NOMO-1 (cell line): ENCODE measurements at regions not wholly inside any gene's neighbourhood (a gene's known extent, or its start where the extent isn't known, plus 50 kb on each side); places are given as distances from the start of the nearest gene placed in this dataset.
A peak's percentile ranks its signal among the peaks of the same experiment; 100 is the strongest.
"Not testable (repeated sequence)": the region's sequence is repeated elsewhere in the genome, so short reads cannot be mapped to it uniquely, and the experiment has no call there.

Source experiments
- DNase-seq, 2 experiments: peaks; one replicate each; lab custom pipeline; 2025; ENCODE audit not compliant: unreplicated experiment in 2 of 2; lab: John Stamatoyannopoulos, UW

DNA sequence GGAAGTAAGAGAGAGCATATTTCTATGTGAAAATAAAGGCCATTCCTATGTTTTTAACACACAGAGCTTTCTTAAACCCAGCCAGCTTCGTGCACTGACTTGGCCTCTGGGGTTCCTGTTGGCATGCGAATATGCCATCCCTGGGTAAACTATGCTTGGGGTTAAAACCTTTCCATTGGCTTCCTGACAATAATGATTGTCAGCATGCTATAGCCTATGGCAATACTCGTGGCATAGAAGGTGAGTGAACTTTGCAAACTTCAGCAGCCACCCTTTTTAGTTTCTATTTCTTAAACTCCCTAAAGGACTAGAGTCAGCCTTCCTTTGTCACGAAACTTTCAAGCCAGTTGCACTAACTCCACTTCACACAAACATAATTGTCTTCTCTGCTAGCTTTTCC is 148.4 kb upstream of the RGS6 start:
- no peak for DNase-seq

DNA sequence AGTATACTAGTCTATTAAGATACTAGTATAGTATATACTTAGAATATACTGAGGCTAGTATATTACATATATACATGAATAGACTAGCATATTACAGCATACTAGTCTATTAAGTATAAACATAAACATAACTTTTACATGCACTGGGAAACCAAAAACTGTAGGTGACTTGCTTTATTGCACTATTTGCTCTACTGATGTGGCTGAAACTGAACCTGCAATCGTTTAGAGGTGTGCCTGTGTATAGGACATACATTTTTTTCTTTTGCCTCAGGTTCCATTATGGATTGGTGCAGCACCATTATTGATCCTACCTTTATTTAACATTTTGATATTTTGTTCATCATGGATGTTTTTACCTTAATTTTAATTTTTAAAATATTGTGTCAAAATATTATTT is 143.2 kb upstream of the RGS6 start:
- DNase-seq: no peak

DNA sequence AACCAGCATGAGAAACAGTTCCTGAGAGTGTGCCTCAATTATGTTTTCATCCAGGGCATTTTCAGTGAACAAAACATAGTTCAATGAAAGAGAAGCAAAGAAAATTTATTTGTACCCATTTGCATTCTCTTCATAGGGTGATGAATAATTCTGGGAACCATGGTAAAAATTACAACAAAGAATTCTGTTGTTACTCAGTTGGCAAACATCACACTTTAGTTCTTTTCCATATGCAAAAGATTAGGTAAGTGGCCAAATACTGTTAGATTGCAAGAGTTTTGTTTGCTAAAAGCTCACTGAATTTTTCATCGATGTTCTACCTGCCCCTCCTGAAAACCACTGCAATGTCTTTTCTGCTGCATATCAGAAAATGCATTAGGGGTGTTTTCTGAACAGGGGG is 132.4 kb upstream of the RGS6 start:
- DNase-seq: no peak

DNA sequence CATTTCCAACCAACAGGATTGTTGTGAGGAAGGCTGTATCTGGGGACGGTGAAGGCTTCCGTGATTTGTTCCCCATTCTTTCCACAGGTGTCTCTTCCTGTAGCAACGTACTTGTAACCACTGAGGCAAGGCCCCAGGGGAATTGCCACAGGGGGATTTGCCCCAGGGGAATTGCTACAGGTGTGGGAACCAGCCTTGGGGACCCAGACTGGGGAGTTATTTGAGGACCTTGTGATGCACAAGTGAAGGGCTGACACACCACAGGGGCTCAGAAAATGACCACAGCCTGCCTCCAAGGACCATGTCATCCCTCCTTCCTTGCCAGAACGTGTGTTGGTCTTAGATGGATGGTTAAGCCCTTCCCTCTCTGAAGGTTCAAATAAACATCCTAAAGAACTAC is 131.4 kb upstream of the RGS6 start:
- no peak for DNase-seq

DNA sequence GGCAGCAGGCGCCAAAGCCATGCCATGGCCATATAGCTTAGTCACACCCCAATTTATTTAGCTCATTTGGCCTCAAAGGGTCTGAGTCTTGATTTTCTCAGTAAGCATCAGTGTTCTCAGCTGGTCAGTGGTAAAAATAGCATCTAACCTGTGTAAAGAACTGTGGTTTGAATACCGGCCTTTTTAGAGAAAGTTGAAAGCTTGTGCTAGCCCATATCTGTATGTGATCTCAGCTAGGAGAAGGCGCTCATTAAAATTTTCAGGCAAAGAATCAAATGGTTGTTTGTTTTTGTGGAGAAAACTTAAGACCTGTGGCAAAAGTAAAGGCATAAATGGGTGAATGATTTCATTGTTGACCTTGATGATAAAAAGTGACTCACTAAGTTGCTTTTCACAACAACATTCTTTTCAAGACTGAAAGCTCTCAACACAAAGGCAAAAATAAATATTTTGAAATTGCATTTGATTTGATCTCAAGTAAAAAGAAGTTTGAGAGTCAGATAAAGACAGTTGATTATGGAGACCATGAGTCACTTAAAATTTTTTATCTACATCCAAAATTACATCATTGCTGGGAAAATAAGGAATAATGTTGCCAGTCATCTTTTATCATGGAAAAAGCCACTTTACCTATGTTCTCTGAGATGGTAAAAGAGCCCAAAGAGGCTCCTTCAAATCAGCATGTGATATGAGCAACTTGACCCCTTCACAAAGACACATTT is 128.5 kb upstream of the RGS6 start:
- DNase-seq: no peak

DNA sequence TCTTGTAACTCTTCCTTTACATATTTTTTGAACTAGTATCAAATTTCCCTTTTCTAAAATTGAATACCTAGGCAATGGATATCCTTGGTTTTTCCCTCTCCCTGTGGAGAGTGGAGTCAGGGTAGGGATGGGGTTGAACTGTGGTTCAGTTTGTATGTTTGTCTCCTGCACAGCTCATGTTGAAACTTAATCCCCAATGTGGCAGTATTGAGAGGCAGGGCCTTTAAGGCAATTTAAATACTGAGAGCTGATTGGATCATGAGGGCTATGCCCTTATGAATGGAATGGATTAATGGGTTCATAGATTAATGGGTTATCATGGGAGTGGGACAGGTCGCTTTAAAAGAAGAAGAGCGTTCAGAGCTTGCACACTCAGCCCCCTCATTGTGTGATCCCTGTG is 127.2 kb upstream of the RGS6 start:
- DNase-seq: no peak

DNA sequence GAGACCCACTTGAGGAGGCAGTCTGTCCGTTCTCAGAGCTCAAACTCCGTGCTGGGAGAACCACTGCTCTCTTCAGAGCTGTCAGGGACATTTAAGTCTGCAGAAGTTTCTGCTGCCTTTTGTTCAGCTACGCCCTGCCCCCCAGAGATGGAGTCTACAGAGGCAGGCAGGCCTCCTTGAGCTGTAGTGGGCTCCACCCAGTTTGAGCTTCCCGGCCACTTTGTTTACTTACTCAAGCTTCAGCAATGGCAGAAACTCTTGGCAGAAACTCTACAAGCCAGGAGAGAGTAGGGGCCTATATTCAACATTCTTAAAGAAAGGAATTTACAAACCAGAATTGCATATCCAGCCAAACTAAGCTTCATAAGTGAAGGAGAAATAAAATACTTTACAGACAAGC is 125.2 kb upstream of the RGS6 start:
- not testable (repeated sequence) for DNase-seq

DNA sequence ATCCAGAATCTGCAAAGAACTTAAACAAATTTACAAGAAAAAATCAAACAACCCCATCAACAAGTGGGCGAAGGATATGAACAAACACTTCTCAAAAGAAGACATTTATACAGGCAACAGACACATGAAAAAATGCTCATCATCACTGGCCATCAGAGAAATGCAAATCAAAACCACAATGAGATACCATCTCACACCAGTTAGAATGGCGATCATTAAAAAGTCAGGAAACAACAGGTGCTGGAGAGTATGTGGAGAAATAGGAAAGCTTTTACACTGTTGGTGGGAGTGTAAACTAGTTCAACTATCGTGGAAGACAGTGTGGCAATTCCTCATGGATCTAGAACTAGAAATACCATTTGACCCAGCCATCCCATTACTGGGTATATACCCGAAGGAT is 121.4 kb upstream of the RGS6 start:
- DNase-seq: not testable (repeated sequence)

DNA sequence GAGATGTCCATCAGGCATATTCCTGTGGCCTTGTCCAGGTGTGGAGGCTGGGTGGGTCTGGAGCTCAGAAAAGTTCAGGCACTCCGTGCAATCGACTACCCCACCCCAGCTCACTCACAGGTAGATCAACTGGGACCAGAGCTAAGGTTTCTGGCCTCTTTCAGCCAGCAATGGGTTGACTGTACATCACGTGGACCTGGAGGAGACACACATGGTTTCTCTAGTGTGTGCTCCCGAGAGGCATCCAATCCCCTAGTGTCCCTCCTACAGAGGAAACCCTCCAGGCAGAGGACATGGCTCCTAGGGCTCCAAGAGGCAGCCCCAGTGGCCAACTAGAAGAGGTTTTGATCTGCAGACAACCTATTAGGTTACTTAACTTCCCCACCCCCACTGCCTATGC is 119.5 kb upstream of the RGS6 start:
- DNase-seq: no peak

DNA sequence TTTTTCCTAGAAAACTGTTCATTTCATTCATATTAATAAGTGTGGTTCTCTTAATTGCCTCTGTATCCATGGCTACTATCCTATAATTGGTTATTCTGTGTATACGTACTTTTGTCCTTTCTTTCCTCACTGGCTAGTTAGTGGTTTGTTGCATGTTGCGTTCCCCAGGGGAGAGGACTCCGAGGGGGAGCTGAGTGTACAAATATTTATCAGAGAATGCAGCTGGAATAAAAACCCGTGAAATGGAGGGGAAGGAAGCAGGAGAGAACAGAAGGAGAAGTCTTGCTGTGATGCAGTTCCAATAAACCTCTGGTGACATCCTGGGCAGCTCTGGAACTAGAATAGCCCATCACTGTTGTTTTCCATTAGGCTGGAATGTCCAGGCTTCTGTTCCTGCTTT is 117.1 kb upstream of the RGS6 start:
- DNase-seq: no peak

DNA sequence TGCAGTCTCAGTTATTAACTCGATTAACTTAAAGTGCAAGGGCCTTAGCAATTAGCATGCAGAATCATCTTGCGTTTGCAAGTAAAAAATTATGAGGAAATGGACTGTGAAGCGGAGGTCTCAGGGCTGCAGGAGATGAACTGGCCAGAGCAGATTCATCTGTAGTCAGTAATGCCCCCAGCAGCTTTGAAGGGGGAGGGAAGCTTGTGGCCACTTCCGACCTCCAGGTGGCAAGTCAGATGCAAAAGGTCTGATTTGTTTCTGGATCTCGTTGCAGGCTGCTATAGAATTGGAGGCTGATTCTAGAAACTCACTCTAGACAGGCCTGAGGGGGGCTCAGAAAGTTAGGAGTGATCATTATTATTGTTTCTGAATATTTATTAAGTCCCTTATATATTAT is 107.4 kb upstream of the RGS6 start:
- no peak for DNase-seq

DNA sequence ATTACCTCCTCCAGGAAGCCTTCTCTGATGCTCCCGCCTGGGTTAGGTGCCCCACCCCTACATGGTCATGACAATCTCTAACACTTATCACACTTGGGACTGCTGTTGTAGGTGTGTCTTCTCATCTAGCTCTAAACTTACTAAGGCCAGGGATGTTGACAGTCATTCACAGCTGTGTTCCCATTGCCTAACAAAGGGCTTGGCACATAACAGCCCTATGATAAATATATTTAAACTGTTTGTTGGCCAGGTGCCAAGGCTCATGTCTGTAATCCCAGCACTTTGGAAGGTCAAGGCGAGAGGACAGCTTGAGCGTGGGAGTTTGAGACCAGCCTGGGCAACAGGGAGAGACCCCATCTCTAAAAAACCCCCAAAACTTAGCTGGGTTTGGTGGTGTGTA is 98.8 kb upstream of the RGS6 start:
- DNase-seq: no peak

DNA sequence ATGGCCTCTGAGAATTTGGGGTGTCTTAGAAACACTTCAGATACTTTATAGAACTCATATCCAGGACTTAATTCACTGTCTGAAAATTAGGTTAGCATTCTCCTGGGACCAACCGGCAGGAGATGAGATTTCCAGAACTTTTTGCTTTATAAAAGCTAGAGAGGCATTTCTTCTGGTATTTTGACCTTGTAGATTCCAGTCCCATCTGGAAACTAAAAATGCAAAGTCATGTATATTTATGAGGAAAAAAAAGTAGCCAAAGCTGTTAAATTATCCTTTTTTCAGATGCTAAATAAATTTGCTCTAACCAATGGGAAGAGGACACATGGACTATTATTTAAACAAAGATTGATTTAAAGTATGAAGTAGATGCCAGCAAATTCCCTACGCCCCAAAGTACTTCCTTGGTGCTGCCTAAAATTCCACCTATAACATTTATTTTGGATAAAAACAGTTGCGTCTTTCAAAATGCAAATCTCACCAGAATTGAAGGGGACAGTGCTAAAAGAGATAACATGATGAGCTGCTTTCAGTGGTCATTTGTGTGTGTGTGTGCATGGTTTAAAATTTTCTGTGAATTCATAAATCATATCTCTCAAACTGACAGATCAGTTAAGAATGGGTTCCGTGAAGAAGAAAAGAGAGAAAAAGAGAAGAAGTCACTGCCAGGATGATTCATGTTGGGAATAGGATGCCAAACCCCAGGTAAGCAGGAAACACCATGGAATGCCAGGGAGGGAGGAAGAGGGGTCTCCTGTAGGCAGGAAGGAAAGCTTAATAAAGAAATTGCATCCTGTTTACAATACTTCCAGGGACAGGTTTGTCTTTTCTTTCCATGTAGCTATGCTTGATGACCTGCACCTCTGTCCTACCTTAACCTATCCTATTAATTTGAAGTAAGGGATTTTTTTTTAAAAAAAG is 97.7 kb upstream of the RGS6 start:
- DNase-seq: no peak

DNA sequence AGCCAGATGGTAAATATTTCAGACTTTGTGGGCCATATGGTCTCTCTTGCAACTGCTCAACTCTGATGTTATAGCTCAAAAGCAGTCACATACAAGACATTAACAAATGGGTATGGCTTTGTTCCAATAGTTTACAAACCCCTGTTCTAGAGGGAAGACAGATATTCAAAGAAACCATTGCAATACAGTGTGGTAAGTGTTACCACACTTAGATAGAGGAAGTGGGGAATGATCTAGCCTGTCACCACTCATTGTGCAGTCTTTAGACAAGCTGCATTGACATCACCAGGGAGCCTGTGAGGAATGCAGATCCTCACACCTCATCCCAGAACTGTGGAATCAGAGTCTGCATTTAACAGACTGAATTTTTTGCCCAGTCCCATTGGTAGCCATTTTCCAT is 80.0 kb upstream of the RGS6 start:
- DNase-seq: peak; percentile 1 to 58

DNA sequence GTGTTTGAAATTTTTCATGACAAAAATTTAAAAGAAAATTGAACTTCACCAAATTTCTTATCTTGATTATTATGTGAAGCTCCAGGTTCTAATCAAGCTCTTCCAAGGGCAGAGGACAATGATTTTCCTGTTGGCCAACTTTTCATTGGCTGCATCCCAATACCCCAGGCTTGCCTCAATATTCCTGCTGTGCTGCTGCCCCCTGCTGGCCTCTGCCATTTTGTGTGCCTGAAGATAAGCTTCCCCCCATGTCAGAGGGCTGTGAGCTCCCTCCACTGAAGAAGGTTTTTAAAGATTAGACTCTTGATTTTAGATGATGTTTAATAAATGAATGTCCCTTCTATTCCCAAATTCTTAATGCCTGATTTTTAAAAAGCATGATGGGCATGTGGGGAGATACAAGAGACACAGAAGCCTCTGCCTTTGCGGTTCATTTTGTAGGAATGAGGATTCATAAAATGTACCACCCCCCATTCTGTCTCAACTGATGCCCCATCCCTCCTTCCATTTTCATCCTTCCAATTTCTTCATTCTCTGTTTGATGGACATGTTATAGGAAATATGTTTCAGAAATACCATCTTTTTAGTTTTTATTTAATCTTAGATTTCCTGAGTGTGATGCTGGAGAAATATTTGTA is 76.7 kb upstream of the RGS6 start:
- peak in 1 of 2 experiments; percentile 6 for DNase-seq

DNA sequence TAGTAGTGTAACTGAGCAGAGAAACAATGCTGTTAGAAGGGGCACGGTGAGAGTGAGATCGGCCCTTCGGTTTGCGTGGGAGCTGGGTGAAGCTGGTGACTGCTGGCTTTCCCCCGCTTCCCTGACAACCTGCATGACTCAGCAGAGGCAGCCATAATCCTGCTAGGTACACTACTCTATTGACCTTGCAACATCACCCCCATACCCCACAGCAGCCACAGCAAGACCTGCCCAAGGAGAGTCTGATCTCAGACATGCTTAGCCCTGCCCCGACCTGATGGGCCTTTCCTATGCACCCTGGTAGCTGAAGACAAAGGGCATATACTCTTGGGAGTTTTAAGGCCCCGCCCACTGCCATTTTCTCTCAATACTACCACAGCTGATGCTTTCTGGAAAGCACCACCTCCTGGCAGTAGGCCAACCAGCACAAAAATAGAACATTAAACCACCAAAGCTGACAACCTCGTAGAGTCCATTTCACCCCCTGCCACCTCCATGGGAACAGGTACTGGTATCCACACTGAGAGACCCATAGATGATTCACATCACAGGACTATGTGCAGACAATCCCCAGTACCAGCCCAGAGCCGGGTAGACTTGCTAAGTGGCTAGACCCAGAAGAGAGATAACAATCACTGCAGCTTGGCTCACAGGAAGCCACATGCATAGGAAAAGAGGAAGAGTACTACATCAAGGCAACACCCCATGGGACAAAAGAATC is 75.9 kb upstream of the RGS6 start:
- DNase-seq: no peak

DNA sequence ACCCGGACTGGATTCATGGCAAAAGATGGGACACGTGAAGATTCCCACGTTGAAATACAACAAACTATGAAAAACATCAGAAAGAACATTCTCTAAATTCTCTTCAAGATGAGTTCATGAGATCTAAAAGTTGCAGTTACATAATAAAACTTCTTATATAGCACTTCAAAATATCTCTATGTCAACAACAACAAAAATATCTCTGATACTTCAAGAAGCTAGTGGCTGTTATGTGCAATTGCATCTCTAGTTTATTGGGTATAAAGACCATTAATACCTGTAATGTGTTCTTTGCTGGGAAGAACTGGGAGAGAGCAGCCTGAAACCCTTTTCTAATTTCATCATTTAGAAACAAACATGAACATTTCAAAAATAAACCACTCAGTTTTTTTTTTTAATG is 69.2 kb upstream of the RGS6 start:
- no peak for DNase-seq

DNA sequence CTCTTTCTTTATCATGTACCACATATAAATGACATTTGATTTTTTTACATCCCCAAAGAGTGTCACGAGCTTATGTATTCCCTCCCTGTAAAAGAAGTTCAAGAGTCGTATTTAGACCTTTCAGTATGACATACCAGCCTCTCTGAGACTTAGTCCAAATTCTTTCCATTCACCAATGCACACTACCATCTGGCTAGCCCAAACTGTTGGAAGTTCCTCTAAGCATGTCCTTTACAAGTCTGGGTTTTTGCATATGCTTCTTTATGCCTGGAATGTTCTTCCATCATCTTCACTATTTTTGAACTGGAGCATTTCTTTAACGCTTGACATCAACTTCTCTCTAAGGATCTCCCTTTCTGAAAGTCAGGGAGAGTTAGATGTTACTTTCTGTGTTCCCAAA is 68.5 kb upstream of the RGS6 start:
- no peak for DNase-seq
